ENCODE measurements at regions not wholly inside any gene's neighbourhood (a gene's known extent, or its start where the extent isn't known, plus 50 kb on each side); places are given as distances from the start of the nearest gene placed in this dataset.
A peak's percentile ranks its signal among the peaks of the same experiment; 100 is the strongest.

DNA sequence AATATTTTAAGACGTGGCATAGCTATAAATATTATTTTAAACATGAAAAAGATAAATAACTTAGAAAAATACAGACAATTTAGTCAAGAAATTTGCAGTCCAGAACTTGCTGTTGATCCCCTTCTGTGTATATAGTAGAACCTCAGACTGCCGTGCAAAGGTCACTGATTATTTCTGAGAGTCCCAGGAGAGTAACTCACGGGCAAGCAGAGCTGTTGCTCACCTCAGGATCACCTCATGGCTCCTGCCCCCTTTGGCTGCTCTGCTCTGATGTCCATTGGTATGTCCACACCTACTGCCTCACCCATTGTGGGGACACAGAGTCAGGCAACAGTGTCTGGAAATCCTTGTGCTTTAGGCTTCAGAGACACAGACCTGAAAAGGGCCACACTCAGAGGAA lies 392.9 kb upstream of the CELF4 start:
- DNase-seq (ENCODE audit: low spot score) = no peak

DNA sequence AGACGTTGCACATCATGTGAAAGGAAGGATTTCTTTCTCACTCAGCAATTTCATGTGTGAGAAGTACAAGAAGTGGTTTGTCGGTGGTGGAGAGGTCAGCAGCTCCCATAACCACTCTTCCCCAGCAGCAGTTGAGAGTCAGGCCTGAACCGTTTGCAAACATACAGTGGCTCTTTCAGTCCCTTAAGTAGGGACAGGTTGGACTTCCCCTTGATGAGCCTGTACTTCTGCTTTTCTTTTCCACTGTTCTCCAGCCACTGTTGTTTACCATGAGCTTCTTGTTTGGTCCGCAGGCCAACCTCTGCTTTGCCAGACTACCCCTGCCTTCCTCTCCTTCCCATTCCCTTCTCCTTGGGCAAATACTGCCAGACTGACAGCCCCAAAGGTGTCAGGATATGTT lies 391.3 kb upstream of the CELF4 start:
- no peak for DNase-seq (ENCODE audit: low spot score)

DNA sequence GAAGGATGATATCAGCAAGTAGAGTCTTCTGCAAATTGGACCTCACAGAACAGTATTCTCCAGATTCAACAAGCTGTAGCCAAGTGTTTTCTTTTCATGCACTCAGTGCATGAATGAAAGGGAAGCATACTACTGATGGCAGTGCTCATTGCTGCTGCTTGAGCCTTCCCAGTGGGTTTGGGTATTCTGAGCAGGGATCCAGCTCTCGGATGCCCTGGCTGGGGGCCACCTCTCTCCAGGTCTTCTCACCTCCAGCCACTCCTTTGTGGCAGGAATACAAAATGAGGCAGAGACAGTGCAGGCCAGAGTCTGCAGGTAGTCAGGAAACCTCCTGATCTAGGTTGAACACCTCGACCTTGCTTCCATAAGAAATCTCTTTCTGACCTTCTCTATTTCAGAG lies 390.4 kb upstream of the CELF4 start:
- no peak for DNase-seq (ENCODE audit: low spot score)

DNA sequence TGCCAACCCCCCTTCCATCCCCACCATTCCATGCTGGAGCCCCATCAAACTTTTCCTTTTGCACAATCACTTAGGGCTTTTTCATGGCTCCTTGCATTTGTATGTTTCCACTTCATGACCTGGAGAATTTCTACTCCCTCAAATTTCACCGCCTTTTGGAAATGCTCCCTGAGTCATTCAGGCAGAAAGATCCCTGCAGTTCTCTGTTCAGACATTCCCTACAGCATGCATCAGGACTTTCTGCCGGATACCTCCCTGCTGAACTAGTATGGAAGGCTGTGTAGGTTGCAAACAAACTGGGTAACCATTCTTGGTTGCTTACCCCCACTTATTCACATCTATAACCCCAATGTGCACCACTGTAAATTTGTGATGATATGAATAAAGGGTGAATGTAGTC lies 389.6 kb upstream of the CELF4 start:
- DNase-seq (ENCODE audit: low spot score) = no peak

DNA sequence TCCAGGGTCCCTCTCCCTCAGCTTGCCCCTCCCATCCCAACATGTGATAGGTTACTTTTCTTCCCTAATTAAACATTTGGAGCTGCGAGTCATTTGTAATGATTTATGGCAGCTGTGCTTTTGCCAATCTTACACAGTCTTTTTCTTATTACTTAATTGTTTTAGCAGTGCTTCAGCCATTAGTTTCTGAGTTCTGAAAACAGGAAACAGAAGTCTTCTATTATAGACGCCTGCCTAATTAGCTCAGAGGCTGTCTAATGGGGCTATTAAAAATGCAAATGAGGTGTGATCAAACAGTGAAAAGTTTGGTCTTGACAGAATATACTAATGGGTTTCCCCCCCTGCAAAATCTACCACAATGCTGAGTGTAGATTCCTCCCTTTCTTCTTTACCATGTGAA lies 388.3 kb upstream of the CELF4 start:
- no peak for DNase-seq (ENCODE audit: low spot score)

DNA sequence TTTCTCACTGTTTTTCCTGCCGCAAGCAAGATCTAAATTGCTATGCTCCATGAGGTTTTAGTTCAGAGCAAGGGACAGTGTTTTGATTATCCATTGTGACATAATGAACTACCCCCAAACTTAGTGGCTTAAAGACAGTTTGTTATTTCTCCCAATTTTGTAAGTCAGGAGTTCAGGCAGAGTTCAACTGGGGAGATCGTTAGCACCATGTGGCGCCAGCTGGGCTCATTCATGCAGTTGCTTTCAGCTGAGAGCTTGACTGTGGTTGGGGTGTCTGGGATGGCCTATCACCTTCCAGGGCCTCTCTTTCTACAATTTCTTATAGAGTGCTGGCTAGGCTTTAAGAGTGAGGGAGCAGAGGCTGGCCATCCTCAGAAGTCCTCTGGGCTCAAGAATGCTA lies 382.9 kb upstream of the CELF4 start:
- no peak for DNase-seq (ENCODE audit: low spot score)

DNA sequence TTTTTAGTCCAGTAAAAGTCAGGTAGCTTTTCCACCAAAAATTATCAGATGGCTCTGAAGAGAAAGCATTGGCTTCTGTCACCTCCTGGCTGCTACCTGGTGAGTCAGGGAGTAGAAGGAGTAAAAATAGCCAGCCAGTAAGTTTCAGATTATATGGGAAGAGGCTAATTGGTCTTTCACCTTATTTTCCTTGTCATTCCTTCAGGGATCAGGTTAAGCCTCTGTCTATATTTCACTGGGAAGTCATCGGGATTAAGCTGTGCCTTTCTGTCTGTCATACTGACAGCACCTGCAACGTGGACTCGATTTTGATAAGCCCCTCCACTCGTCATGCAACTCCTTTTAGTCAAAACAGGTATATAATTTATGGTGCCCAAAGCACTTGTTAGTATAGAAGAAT lies 380.7 kb upstream of the CELF4 start:
- DNase-seq (ENCODE audit: low spot score) = no peak

DNA sequence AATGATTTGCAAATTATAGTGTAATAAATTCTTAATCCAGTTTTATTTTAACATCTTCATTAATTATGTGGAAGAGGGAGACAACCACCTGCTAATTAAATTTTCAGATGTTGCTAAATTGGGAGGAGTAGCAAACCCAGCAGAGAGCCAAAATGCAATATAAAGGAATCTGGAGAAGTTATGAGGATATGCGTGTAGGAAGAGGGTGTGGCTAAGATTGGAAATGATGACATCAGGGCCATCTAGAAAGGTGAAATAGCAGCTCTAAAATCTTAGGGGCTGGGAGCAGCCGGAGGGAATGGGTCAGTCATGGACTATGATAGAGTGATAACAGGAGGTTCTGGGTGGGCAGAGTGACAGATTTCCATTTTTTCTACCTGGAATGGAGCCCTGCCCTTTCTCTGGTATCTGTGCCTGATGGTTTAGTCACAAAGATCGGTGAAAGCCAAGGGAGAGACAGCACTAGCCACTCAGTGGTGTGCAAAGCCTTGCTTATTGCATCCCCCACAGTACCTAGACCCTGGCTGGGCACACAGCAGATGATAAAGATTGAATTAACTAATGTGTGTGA lies 379.2 kb upstream of the CELF4 start:
- no peak for DNase-seq (ENCODE audit: low spot score)

- DNase-seq (ENCODE audit: low spot score) = no peak
Observed at GRCh38 chr18:37937287-37937686, 371.7 kb upstream of the CELF4 start.

- no peak for DNase-seq (ENCODE audit: low spot score)
Observed at GRCh38 chr18:37935086-37935485, 369.5 kb upstream of the CELF4 start.

DNA sequence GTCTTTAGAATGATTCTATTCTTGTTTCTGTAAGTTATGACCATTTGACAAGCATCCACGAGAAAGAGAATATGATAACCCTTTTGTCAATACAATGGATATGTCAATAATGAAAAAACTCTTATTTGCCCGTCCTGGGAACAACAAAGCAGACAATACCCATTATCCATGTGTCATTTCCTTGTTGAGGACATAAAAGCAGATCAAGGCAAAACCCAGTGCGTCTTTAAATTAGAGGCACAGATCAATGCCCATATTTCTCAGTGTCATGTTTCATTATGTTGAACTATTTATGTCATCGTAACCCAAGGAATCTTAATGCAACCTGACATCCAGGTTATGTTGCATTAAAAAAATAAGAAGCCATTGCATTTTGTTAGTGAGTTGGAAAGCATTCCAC lies 365.0 kb upstream of the CELF4 start:
- DNase-seq (ENCODE audit: low spot score) = no peak

GRCh38 chr18:37922162-37922561 lies 356.6 kb upstream of the CELF4 start:
- no peak for DNase-seq (ENCODE audit: low spot score)

GRCh38 chr18:37920865-37921264 lies 355.3 kb upstream of the CELF4 start:
- DNase-seq (ENCODE audit: low spot score) = no peak

- no peak for DNase-seq (ENCODE audit: low spot score)
Observed at GRCh38 chr18:37913051-37913450, 347.5 kb upstream of the CELF4 start.

- no peak for DNase-seq (ENCODE audit: low spot score)
Observed at GRCh38 chr18:37902344-37902743, 336.7 kb upstream of the CELF4 start.

DNA sequence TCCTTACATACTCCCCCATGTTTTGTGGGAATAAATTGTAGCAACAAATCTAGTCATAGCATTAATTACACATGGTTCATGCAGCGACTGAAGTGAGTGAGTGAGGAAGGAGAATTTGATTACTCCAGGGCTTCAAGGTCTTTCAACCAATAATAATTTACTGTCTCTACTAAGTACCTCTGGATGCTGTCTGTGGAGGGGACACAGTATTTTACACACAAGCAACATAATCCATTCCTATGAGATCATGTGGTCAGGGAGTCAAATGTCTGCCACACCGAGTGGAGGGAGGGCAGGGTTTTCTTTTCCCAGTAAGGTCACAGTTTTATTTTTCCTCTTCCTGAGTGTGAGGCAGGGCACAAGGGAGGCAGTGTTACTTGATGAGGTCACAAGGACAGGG lies 334.7 kb upstream of the CELF4 start:
- no peak for DNase-seq (ENCODE audit: low spot score)

DNA sequence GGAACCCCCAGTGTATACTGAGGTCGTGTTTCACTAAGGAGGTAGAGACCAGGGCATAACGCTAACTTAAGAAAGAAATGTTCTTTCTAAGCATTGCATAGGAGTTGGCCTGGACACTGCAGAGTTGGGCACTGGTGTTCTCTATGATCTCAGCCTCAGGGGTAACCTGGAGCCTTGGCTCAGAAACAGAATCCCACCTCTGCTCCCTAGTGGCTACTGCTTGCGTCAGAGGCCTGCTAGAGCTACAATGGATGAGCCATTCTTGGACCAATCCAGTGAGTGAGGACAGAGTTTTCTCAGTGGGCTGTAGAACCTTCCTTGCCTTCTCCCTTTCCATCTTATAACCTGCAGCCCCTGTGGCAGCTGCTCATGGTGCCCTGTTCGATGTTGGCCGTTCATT lies 324.4 kb upstream of the CELF4 start:
- no peak for DNase-seq (ENCODE audit: low spot score)

DNA sequence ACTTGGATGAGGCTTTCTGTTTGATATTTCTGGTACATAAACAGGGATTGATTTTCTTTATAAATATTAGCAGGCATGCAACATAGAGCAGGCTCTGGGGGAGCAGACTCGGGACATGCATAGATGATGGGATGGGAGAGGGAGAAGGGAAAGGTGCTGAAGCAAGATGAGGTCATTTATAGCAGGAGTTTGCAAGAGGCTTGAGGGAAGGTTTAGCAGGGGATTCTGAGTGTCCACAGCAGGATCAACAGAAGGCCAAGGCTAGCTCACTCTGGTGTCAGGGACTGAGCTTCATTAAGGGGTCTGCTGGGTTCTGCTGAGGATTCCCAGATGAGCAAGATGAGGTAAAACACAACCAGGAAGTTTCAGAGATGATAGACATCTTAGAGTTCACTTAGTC lies 309.1 kb upstream of the CELF4 start:
- DNase-seq (ENCODE audit: low spot score) = no peak

DNA sequence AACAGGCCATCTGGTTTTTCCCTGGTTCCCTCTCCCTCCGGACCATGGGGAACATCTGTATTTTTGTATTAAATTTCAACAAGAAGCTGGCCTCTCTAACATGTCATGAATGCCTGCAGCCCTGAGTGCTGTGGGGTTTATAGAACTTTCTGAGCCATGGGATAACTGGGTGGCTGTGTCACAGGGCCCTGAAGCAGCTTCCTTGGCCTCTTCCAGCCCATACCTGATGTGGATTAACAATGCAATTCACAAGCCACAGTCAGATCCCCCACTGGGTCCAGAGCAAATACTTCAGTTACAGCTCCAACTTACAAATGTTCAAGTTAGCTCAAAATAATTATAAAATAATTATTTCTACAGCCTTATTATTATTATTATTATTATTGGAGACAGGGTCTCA lies 307.8 kb upstream of the CELF4 start:
- DNase-seq (ENCODE audit: low spot score) = no peak

- no peak for DNase-seq (ENCODE audit: low spot score)
Observed at GRCh38 chr18:37872562-37872961, 307.0 kb upstream of the CELF4 start.

- peak; percentile 3 for DNase-seq (ENCODE audit: low spot score)
Observed at GRCh38 chr18:37871561-37871960, 306.0 kb upstream of the CELF4 start.

DNA sequence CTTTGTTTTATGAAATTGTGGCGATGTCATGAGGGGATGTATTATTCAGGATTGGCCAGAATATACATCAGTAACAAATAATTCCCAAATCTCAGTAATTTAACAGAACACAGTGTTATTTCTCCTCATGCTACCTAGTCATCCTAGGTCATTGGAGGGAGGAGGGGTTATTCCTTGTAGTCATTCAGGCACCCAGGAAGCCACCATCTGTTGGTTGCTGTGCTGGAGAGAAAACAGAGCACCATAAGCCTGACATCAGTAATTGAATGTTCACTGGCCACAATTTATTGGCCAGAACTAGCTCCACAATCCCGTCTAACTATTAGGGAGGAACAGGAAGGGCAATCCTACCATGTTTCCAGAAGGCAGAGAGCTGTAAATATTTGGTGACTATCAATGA lies 303.5 kb upstream of the CELF4 start:
- no peak for DNase-seq (ENCODE audit: low spot score)

DNA sequence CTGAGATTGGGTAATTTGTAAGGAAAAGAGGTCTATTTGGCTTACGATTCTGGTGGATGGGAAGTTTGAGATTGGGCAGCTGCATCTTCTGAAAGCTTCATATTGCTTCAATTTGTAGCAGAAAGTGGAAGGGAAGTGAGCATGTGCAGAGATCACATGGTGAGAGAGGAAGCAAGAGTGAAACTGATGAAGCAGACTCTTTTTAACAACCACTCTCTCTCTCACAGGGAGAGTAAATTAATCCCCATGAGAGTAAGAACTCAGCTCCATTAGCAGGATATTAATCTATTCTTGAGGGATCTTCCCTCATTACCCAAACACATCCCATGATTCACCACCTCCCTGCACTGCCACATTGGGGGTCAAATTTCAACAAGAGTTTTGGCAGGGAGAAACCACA lies 298.5 kb upstream of the CELF4 start:
- DNase-seq (ENCODE audit: low spot score) = no peak

- no peak for DNase-seq (ENCODE audit: low spot score)
Observed at GRCh38 chr18:37861981-37862380, 296.4 kb upstream of the CELF4 start.

DNA sequence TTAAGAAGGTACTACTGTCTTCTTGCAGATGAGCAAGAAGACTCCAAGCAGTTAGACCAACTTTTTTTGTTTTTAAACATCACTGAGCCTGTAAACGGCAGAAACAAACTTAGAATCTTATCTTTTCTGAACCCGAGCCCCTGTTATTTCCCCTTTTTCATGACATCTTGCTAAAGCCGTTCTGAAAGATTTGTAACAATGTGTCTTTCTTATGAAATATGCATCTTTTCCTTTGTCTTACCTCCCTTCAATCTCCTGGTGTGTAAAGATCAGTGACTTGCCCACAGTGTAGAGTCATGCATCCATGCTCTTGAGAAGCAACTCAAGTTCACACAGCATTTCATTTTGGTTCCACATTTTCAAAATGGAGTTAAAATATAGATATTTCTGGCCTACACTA lies 288.8 kb upstream of the CELF4 start:
- DNase-seq (ENCODE audit: low spot score) = no peak

Data from Ammon's horn (tissue), 1 donor.